ENCODE measurements at regions not wholly inside any gene's neighbourhood (a gene's known extent, or its start where the extent isn't known, plus 50 kb on each side); places are given as distances from the start of the nearest gene placed in this dataset.

DNA sequence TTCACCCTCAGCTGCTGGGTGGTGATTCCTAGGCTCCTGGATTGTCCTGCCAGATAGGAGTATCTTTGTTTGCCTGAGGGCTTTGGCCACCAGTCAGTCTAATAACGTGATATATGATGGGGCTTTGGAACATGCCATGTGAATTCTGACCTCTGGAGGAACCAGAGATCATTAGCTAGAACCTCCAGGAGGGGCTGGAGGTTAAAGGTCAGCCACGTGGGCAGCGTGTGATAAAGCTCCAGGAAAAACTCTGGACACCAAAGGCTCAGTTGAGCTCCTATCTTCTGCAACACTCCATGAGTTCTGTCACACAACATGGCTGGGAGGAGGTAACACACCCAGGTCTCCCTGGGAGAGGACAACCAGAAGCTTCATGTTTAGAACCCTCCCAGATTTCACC, 251.1 kb downstream of the DAD1 start:
- no peak for TF ChIP-seq POLR2A (IDR thresholded peaks at IDR 0.05; ENCODE audit: low read depth, low read length)
- no peak for TF ChIP-seq POLR2AphosphoS5 (IDR thresholded peaks at IDR 0.05; ENCODE audit: low read depth, low read length)
- no peak for TF ChIP-seq POU2F2 (IDR thresholded peaks at IDR 0.05; ENCODE audit: low read depth, low read length)
- TF ChIP-seq TAF1 (IDR thresholded peaks at IDR 0.05; ENCODE audit: low read depth, low read length) = no peak
